GM12878 (cell line): ENCODE measurements at regions not wholly inside any gene's neighbourhood (a gene's known extent, or its start where the extent isn't known, plus 50 kb on each side); places are given as distances from the start of the nearest gene placed in this dataset.

Source experiments
- ATAC-seq: fragments of 200-7000 bp; cut with Tn5 transposase; 3 replicates; pipeline ENCODE4 v1.9.1; 2020; ENCODE audit warnings: mild to moderate bottlenecking, moderate library complexity
- BruUV-seq: library from RNA; stranded (reverse); fragments of 400-500 nt; replicated peaks from 2 replicates; lab custom pipeline; 2021; lab: Mats Ljungman, UMichigan
- CTCF ChIA-PET: fragments of 300-600 bp; sonication (Branson Sonifier 250); formaldehyde crosslinking; extraction: SDS; loops from one replicate; lab custom pipeline; 2021; ENCODE audit warnings: inconsistent platforms; lab: Yijun Ruan, JAX
- POLR2A ChIA-PET: fragments of 350-600 bp; formaldehyde crosslinking; extraction: SDS; loops from one replicate; lab custom pipeline; 2021; ENCODE audit warnings: inconsistent platforms; lab: Charles Lee
- RAD21 ChIA-PET: fragments of 300-600 bp; sonication (Branson Sonifier 250); formaldehyde crosslinking; loops from one replicate; lab custom pipeline; 2023; ENCODE audit warnings: antibody characterized with exemption; ENCODE audit not compliant: unreplicated experiment; lab: Charles Lee
- SMC1A ChIA-PET: fragments of 300-600 bp; sonication (Branson Sonifier 250); formaldehyde crosslinking; loops from one replicate; lab custom pipeline; 2023; ENCODE audit not compliant: unreplicated experiment, uncharacterized antibody; lab: Charles Lee
- DNase-seq: peaks from one replicate; pipeline ENCODE4 v3.0.0-alpha.2; 2011; ENCODE audit warnings: low read depth, low spot score
- FAIRE-seq: peaks from 3 replicates; lab custom pipeline; 2011; peaks lifted over from hg19 to GRCh38; lab: Jason Lieb, UNC
- H2AFZ ChIP-seq: 2 replicates; pipeline ENCODE4 v1.6.0; 2011; ENCODE audit warnings: low read depth, low read length, control low read depth; ENCODE audit not compliant: control insufficient read depth
- H3K27ac ChIP-seq: 2 replicates; pipeline ENCODE4 v1.5.1; 2011; ENCODE audit warnings: control low read depth; ENCODE audit not compliant: control insufficient read depth, insufficient read depth
- H3K27me3 ChIP-seq, 2 experiments: replicated peaks in 1 of 2; 2 replicates each; pipeline versions ENCODE4 v1.6.0 to v1.6.1; 2011; ENCODE audit warnings: low read length in 1 of 2; ENCODE audit not compliant: control insufficient read depth in 2 of 2, insufficient read depth in 2 of 2
- H3K36me3 ChIP-seq, 2 experiments: 2 replicates each; pipeline ENCODE4 v1.5.1; 2011; ENCODE audit warnings: low read length in 1 of 2; ENCODE audit not compliant: control insufficient read depth in 2 of 2, insufficient read depth in 2 of 2
- H3K4me1 ChIP-seq: 2 replicates; pipeline ENCODE4 v1.6.1; 2011; ENCODE audit warnings: mild to moderate bottlenecking, low read length, moderate library complexity, mixed read lengths; ENCODE audit not compliant: control insufficient read depth, insufficient read depth
- H3K4me2 ChIP-seq: 2 replicates; pipeline ENCODE4 v1.6.0; 2011; ENCODE audit warnings: control low read depth; ENCODE audit not compliant: control insufficient read depth, insufficient read depth
- H3K4me3 ChIP-seq: fragments of 200-600 bp; sonication (generic); 2 replicates; pipeline ENCODE4 v1.5.1; 2016
- H3K79me2 ChIP-seq: 2 replicates; pipeline ENCODE4 v1.6.0; 2011; ENCODE audit warnings: low read length; ENCODE audit not compliant: control insufficient read depth, insufficient read depth
- H3K9ac ChIP-seq: 2 replicates; pipeline ENCODE4 v1.8.0; 2011; ENCODE audit warnings: low read length, control low read depth, mixed read lengths; ENCODE audit not compliant: control insufficient read depth, insufficient read depth
- H3K9me3 ChIP-seq: replicated peaks from 3 replicates; pipeline ENCODE4 v1.5.1; 2011; ENCODE audit warnings: mild to moderate bottlenecking, low read length; ENCODE audit not compliant: control insufficient read depth, insufficient read depth
- H4K20me1 ChIP-seq: 2 replicates; pipeline ENCODE4 v1.6.0; 2011; ENCODE audit not compliant: control insufficient read depth, insufficient read depth
- BCL3 ChIP-seq: IDR thresholded peaks from 2 replicates; pipeline ENCODE4 v1.6.1; 2011; ENCODE audit warnings: borderline replicate concordance, low read depth, mild to moderate bottlenecking, moderate library complexity, low read length; ENCODE audit not compliant: insufficient read depth, poor library complexity, severe bottlenecking
- CBX3 ChIP-seq: fragments of 200-600 bp; sonication (generic); IDR thresholded peaks from 2 replicates; pipeline ENCODE4 v1.6.1; 2016; ENCODE audit warnings: low read depth, borderline replicate concordance
- FOXK2 ChIP-seq: fragments of 450-650 bp; IDR thresholded peaks from 2 replicates; pipeline ENCODE4 v1.6.1; 2017; ENCODE audit warnings: mild to moderate bottlenecking, moderate library complexity
- IKZF2 ChIP-seq, 2 experiments: fragments of 450-650 bp; IDR thresholded peaks; 2 replicates each; pipeline ENCODE4 v1.6.1; 2017; ENCODE audit warnings: mild to moderate bottlenecking in 2 of 2, moderate library complexity in 2 of 2
- NFYA ChIP-seq: IDR thresholded peaks from 2 replicates; pipeline ENCODE4 v1.6.1; 2011; ENCODE audit warnings: low read depth, mild to moderate bottlenecking, low read length, improper control_type of control experiment, borderline replicate concordance
- NRF1 ChIP-seq: conservative IDR thresholded peaks from 2 replicates; pipeline ENCODE4 v1.6.1; 2011; ENCODE audit warnings: mild to moderate bottlenecking, low read depth, low read length, improper control_type of control experiment
- POLR2AphosphoS5 ChIP-seq: IDR thresholded peaks from 2 replicates; pipeline ENCODE4 v1.6.1; 2011; ENCODE audit warnings: mild to moderate bottlenecking, low read length, inconsistent platforms
- REST ChIP-seq: IDR thresholded peaks from 2 replicates; pipeline ENCODE4 v1.6.1; 2012; ENCODE audit warnings: mild to moderate bottlenecking, low read depth, low read length
- SREBF2 ChIP-seq: IDR thresholded peaks from 2 replicates; pipeline ENCODE4 v1.6.1; 2012; ENCODE audit warnings: mild to moderate bottlenecking, low read length
- YBX1 ChIP-seq: fragments of 450-650 bp; IDR thresholded peaks from 2 replicates; pipeline ENCODE4 v1.6.1; 2016; ENCODE audit warnings: antibody characterized with exemption
- ZBED1 ChIP-seq: IDR thresholded peaks from 2 replicates; pipeline ENCODE4 v1.6.1; 2016; ENCODE audit warnings: borderline replicate concordance
- ZBTB4 ChIP-seq: fragments of 450-650 bp; formaldehyde crosslinking; IDR thresholded peaks from 2 replicates; pipeline ENCODE4 v1.4.0; 2022; ENCODE audit warnings: mild to moderate bottlenecking, moderate library complexity
- ZSCAN29 ChIP-seq: fragments of 450-650 bp; IDR thresholded peaks from 2 replicates; pipeline ENCODE4 v1.6.1; 2017; ENCODE audit warnings: mild to moderate bottlenecking, moderate library complexity
- WGBS: methylation state at CpG from one replicate; pipeline ENCODE4 v1.1.6; 2016; ENCODE audit warnings: low lambda C conversion rate; ENCODE audit not compliant: insufficient replicate concordance, insufficient coverage; ENCODE audit errors: missing lambda C conversion rate; 5-methylcytosine and 5-hydroxymethylcytosine counted together
- in situ Hi-C: fragments of 300-500 bp; cut with MboI; formaldehyde crosslinking; loops from 9 replicates; pipeline ENCODE4 v1.14.3; 2018; ENCODE audit warnings: mixed read lengths
- intact Hi-C: fragments of 100-400 bp; cut with micrococcal nuclease; formaldehyde crosslinking; loops from one replicate; pipeline ENCODE4 v1.14.2; 2022; ENCODE audit not compliant: unreplicated experiment

GRCh38 chr11:121688860-121689614 is 236.3 kb upstream of the SORL1-AS1 start (continued):
- TF ChIP-seq SREBF2, result no peak

GRCh38 chr11:121688055-121688491 is 235.3 kb upstream of the SORL1-AS1 start:
- H3K27ac ChIP-seq, result no peak overlapping the region
- H4K20me1 ChIP-seq, result no peaks in the 10 kb centered on the region
- H2AFZ ChIP-seq, result no peak overlapping the region
- FAIRE-seq (no peak), DNase-seq (no peak), ATAC-seq (no peak)
- ChIA-PET CTCF (interaction anchor here (1.1 kb wide), 1 partner anchor 12 kb away, joined by 3 read pairs; no protein-coding TSS in a partner anchor), POLR2A (interaction anchor here (0.5 kb wide), 1 partner anchor 16 kb away, joined by 3 read pairs; no protein-coding TSS in a partner anchor), RAD21 (no interaction called here), SMC1A (interaction anchor here (1.5 kb wide), 1 partner anchor 24 kb away, joined by 3 read pairs; no protein-coding TSS in a partner anchor)
- no peak overlapping the region for H3K4me2 ChIP-seq
- no peaks in the 10 kb centered on the region for H3K36me3 ChIP-seq
- intact Hi-C loops (no loop called here), in situ Hi-C loops (no loop called here)
- 11% methylated on average over 5 of the region's 5 CpGs for WGBS
- no peaks in the 10 kb centered on the region for H3K9me3 ChIP-seq
- no peak overlapping the region for H3K9ac ChIP-seq
- H3K27me3 ChIP-seq, result peaks cover 0 to 2% of the 10 kb centered on the region in 2 experiments; a peak in 1 of 4 replicates
- no peaks in the 10 kb centered on the region for H3K4me1 ChIP-seq
- H3K79me2 ChIP-seq, result no peaks in the 10 kb centered on the region
- no TSS peak for BruUV-seq
- H3K4me3 ChIP-seq, result no peak overlapping the region
- TF ChIP-seq REST (no peak), CBX3 (no peak), NFYA (no peak), IKZF2 (IDR thresholded peaks at IDR 0.05) (no peak), YBX1 (no peak), BCL3 (no peak), FOXK2 (no peak), POLR2AphosphoS5 (no peak), ZBTB4 (CRISPR knock-in tag) (no peak), ZBED1 (no peak), ZSCAN29 (no peak), NRF1 (no peak)
